K562 (cell line): ENCODE measurements at regions not wholly inside any gene's neighbourhood (a gene's known extent, or its start where the extent isn't known, plus 50 kb on each side); places are given as distances from the start of the nearest gene placed in this dataset.

Experiments used
- ATAC-seq: fragments of 200-7000 bp; cut with Tn5 transposase; 3 replicates; pipeline ENCODE4 v1.9.1; 2020; ENCODE audit warnings: moderate library complexity
- BruUV-seq: library from RNA; stranded (reverse); fragments of 400-500 nt; replicated peaks from 2 replicates; lab custom pipeline; 2021; lab: Mats Ljungman, UMichigan
- CTCF ChIA-PET: fragments of 300-600 bp; formaldehyde crosslinking; extraction: SDS; loops from one replicate; lab custom pipeline; 2021; ENCODE audit warnings: low intra/inter-chr PET ratio; lab: Yijun Ruan, JAX
- POLR2A ChIA-PET: fragments of 300-600, 350-650 bp; sonication (Branson Sonifier 250); formaldehyde crosslinking; extraction: SDS; loops from one replicate; lab custom pipeline; 2021; ENCODE audit warnings: antibody characterized with exemption, inconsistent platforms; lab: Yijun Ruan, JAX
- DNase-seq, 4 experiments: peaks; one replicate each; pipeline versions ENCODE4 v3.0.0 to v3.0.0-alpha.2; 2011 to 2018; ENCODE audit warnings: low spot score in 3 of 4, mixed read lengths in 3 of 4; ENCODE audit errors: extremely low read depth in 1 of 4
- FAIRE-seq: peaks from 2 replicates; lab custom pipeline; 2011; peaks lifted over from hg19 to GRCh38; lab: Jason Lieb, UNC
- H2AFZ ChIP-seq: 2 replicates; pipeline ENCODE4 v1.6.0; 2011; ENCODE audit warnings: low read depth, low read length, control low read depth, inconsistent platforms
- H3K27ac ChIP-seq: fragments of 200-600 bp; 3 replicates; pipeline ENCODE4 v1.8.0; 2011; ENCODE audit warnings: low read depth, mild to moderate bottlenecking, control low read depth, inconsistent platforms, low read length, moderate library complexity, mixed read lengths; ENCODE audit errors: extremely low read depth
- H3K27me3 ChIP-seq, 2 experiments: fragments of 300-600 bp in 1 of 2; 2 replicates in 1 of 2; 3 replicates in 1 of 2; pipeline versions ENCODE4 v1.6.0 to v1.8.0; 2011; ENCODE audit warnings: inconsistent platforms in 2 of 2, low read length in 2 of 2, mild to moderate bottlenecking in 1 of 2, mixed read lengths in 1 of 2, moderate library complexity in 1 of 2; ENCODE audit not compliant: control insufficient read depth in 2 of 2, insufficient read depth in 2 of 2
- H3K36me3 ChIP-seq: fragments of 300-600 bp; 3 replicates; pipeline ENCODE4 v1.8.0; 2011; ENCODE audit warnings: mild to moderate bottlenecking, low read length, inconsistent platforms; ENCODE audit not compliant: control insufficient read depth, insufficient read depth
- H3K4me1 ChIP-seq, 2 experiments: fragments of 200-600 bp in 1 of 2; replicated peaks in 1 of 2; 2 replicates in 1 of 2; 3 replicates in 1 of 2; pipeline versions ENCODE4 v1.5.1 to v1.8.0; 2011; ENCODE audit warnings: inconsistent platforms in 2 of 2, low read length in 2 of 2, mild to moderate bottlenecking in 1 of 2, mixed read lengths in 1 of 2, moderate library complexity in 1 of 2; ENCODE audit not compliant: control insufficient read depth in 2 of 2, insufficient read depth in 2 of 2
- H3K4me2 ChIP-seq: 2 replicates; pipeline ENCODE4 v1.6.1; 2011; ENCODE audit warnings: low read length, control low read depth, inconsistent platforms, mixed read lengths; ENCODE audit not compliant: insufficient read depth
- H3K4me3 ChIP-seq: fragments of 200-600 bp; sonication (generic), shearing (Covaris generic); 2 replicates; pipeline ENCODE4 v1.5.1; 2016; ENCODE audit warnings: control low read depth, inconsistent platforms
- H3K79me2 ChIP-seq: fragments of 200-600 bp; 3 replicates; pipeline ENCODE4 v1.8.0; 2011; ENCODE audit warnings: low read length, inconsistent platforms; ENCODE audit not compliant: control insufficient read depth, insufficient read depth
- H3K9ac ChIP-seq, 2 experiments: 2 replicates each; pipeline versions ENCODE4 v1.6.0 to v1.6.1; 2011; ENCODE audit warnings: low read depth in 2 of 2, low read length in 2 of 2, control low read depth in 1 of 2, inconsistent platforms in 1 of 2, mild to moderate bottlenecking in 1 of 2, mixed read lengths in 1 of 2; ENCODE audit not compliant: insufficient read depth in 1 of 2
- H3K9me1 ChIP-seq: one replicate; pipeline ENCODE4 v1.6.0; 2011; ENCODE audit warnings: inconsistent platforms, mild to moderate bottlenecking, low read length, moderate library complexity; ENCODE audit not compliant: control insufficient read depth, insufficient read depth
- H3K9me3 ChIP-seq: replicated peaks from 2 replicates; pipeline ENCODE4 v1.5.1; 2011; ENCODE audit warnings: low read depth, low read length, inconsistent platforms; ENCODE audit not compliant: control insufficient read depth, insufficient read depth
- H4K20me1 ChIP-seq: replicated peaks from 2 replicates; pipeline ENCODE4 v1.6.1; 2011; ENCODE audit warnings: low read length, inconsistent platforms, mixed read lengths; ENCODE audit not compliant: control insufficient read depth, insufficient read depth
- CHD4 ChIP-seq: fragments of 200-600 bp; sonication (generic); IDR thresholded peaks from 3 replicates; pipeline ENCODE4 v1.6.1; 2012; ENCODE audit warnings: low read depth, mild to moderate bottlenecking, mixed read lengths, low read length, inconsistent platforms; ENCODE audit not compliant: insufficient read depth, insufficient replicate concordance, poor library complexity, severe bottlenecking
- ESRRB ChIP-seq: fragments of 250-450 bp; sonication (Bioruptor Pico); IDR thresholded peaks from 2 replicates; pipeline ENCODE4 v1.5.0; 2020; ENCODE audit warnings: mild to moderate bottlenecking, moderate library complexity, borderline replicate concordance
- L3MBTL2 ChIP-seq: fragments of 450-650 bp; IDR thresholded peaks from 2 replicates; pipeline ENCODE4 v1.6.1; 2016; ENCODE audit warnings: mild to moderate bottlenecking, moderate library complexity
- MEF2D ChIP-seq: conservative IDR thresholded peaks from 2 replicates; pipeline ENCODE4 v1.6.1; 2016; ENCODE audit warnings: low read depth, missing genetic modification characterization, missing compliant biosample characterization
- SMAD4 ChIP-seq: fragments of 250-450 bp; sonication (Bioruptor Pico); conservative IDR thresholded peaks from 2 replicates; pipeline ENCODE4 v1.8.0; 2021; ENCODE audit warnings: inconsistent platforms, mild to moderate bottlenecking, moderate library complexity
- TCF7 ChIP-seq: sonication (generic); IDR thresholded peaks from 2 replicates; pipeline ENCODE4 v1.6.1; 2016; ENCODE audit warnings: antibody characterized with exemption, borderline replicate concordance
- ZBTB40 ChIP-seq, 2 experiments: fragments of 450-650 bp in 1 of 2; sonication (generic) in 1 of 2; formaldehyde crosslinking in 1 of 2; IDR thresholded peaks; 2 replicates each; pipeline versions ENCODE4 v1.7.1 to v1.9.0; 2016 to 2022; ENCODE audit warnings: inconsistent platforms in 1 of 2, mild to moderate bottlenecking in 1 of 2, missing genetic modification reagents in 1 of 2
- WGBS: fragments of 100-300 bp; shearing (Covaris generic); methylation state at CpG from one replicate; pipeline ENCODE4 v1.1.6; 2016; ENCODE audit warnings: low coverage, mixed read lengths; ENCODE audit not compliant: insufficient coverage; ENCODE audit errors: missing lambda C conversion rate; 5-methylcytosine and 5-hydroxymethylcytosine counted together
- in situ Hi-C: fragments of 300-500 bp; cut with MboI; formaldehyde crosslinking; loops from 4 replicates; pipeline ENCODE4 v1.15.0; 2018; ENCODE audit warnings: inconsistent platforms, mixed read lengths
- intact Hi-C: fragments of 100-400 bp; cut with micrococcal nuclease; formaldehyde crosslinking; loops from 2 replicates; pipeline ENCODE4 v1.14.2; 2022
- TF ChIP-seq, protein P1 (sequence below), 2 experiments: fragments of 250-450 bp in 1 of 2; fragments of 450-650 bp in 1 of 2; sonication (Bioruptor Pico) in 1 of 2; IDR thresholded peaks; 2 replicates each; pipeline versions ENCODE4 v1.6.1 to v1.8.0; 2016 to 2021; ENCODE audit warnings: mild to moderate bottlenecking in 2 of 2, moderate library complexity in 2 of 2, missing compliant biosample characterization in 1 of 2, missing genetic modification characterization in 1 of 2
- TF ChIP-seq, protein P2 (sequence below): fragments of 250-450 bp; sonication (Bioruptor Pico); IDR thresholded peaks from 2 replicates; pipeline ENCODE4 v1.8.0; 2022; ENCODE audit warnings: inconsistent platforms, mild to moderate bottlenecking, moderate library complexity, borderline replicate concordance

DNA sequence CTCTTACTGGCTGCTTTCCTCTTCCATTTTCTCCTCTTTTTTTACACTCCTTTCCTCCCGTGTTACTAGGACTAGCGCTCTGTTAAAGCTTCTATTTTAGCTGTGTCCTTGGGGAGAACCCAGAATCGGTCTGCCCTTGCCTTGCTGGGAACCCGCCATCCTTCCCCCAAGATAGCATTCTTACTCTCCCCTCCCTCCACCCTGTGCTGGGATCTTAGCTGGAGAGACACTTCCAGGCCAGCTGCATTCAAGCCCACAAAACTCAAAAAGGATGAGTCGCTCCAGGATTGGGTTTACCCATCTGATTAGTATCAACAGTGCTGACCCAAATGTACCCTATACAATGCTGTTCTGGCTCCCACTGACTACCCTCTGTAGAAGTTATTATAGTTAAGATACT lies 200.5 kb upstream of the ASIC2 start:
- in situ Hi-C loops: no loop called here
- Histone ChIP-seq H2AFZ (no peak overlapping the region), H3K4me3 (no peak overlapping the region), H3K27ac (no peak overlapping the region), H3K36me3 (no peaks in the 10 kb centered on the region), H3K9ac (no peak overlapping the region), H3K27me3 (peaks cover 6 to 26% of the 10 kb centered on the region in 2 experiments; a peak in 4 of 5 replicates), H3K9me3 (no peaks in the 10 kb centered on the region), H3K9me1 (no peaks in the 10 kb centered on the region), H3K4me2 (no peak overlapping the region), H3K79me2 (no peaks in the 10 kb centered on the region), H3K4me1 (no peaks in the 10 kb centered on the region), H4K20me1 (no peaks in the 10 kb centered on the region)
- ChIA-PET CTCF (no interaction called here), POLR2A (interaction anchor here (0.6 to 0.9 kb wide), 3 partner anchors 15 to 522 kb away, joined by 3 read pairs; no protein-coding TSS in a partner anchor)
- no TSS peak for BruUV-seq
- no peak for ATAC-seq
- WGBS: 6% methylated on average over 5 of the region's 5 CpGs
- no peak for FAIRE-seq
- no peak for DNase-seq
- intact Hi-C loops: no loop called here
- TF ChIP-seq ZBTB40 (IDR thresholded peaks at IDR 0.05) (no peak), ZBTB40 (CRISPR knock-in tag; IDR thresholded peaks at IDR 0.05) (no peak), TCF7 (no peak), SMAD4 (CRISPR knock-in tag) (no peak), ESRRB (CRISPR knock-in tag) (no peak), MEF2D (tag) (no peak), L3MBTL2 (no peak), CHD4 (no peak)
- TF ChIP-seq, protein P1, sequence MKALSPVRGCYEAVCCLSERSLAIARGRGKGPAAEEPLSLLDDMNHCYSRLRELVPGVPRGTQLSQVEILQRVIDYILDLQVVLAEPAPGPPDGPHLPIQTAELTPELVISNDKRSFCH (CRISPR knock-in tag; IDR thresholded peaks at IDR 0.05): no peak
- TF ChIP-seq, protein P1 (tag; IDR thresholded peaks at IDR 0.05): no peak
- TF ChIP-seq, protein P2, sequence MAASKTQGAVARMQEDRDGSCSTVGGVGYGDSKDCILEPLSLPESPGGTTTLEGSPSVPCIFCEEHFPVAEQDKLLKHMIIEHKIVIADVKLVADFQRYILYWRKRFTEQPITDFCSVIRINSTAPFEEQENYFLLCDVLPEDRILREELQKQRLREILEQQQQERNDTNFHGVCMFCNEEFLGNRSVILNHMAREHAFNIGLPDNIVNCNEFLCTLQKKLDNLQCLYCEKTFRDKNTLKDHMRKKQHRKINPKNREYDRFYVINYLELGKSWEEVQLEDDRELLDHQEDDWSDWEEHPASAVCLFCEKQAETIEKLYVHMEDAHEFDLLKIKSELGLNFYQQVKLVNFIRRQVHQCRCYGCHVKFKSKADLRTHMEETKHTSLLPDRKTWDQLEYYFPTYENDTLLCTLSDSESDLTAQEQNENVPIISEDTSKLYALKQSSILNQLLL: no peak
